ENCODE measurements at regions not wholly inside any gene's neighbourhood (a gene's known extent, or its start where the extent isn't known, plus 50 kb on each side); places are given as distances from the start of the nearest gene placed in this dataset.

- TF ChIP-seq CTCF (IDR thresholded peaks at IDR 0.05): no peak
- Mint-ChIP-seq H3K36me3 (ENCODE audit: unreplicated experiment) (no peaks in the 10 kb centered on the region), H3K4me1 (ENCODE audit: unreplicated experiment) (peaks cover 13% of the 10 kb centered on the region), H3K4me3 (ENCODE audit: unreplicated experiment) (no peak overlapping the region), H3K27me3 (ENCODE audit: unreplicated experiment) (no peaks in the 10 kb centered on the region), H3K27ac (ENCODE audit: unreplicated experiment) (no peak overlapping the region), H3K9me3 (ENCODE audit: unreplicated experiment) (no peaks in the 10 kb centered on the region)
- no peak for DNase-seq (ENCODE audit: extremely low spot score, unreplicated experiment)
Measured at GRCh38 chr2:226207671-226208070, 591.9 kb downstream of the IRS1 start.

DNA sequence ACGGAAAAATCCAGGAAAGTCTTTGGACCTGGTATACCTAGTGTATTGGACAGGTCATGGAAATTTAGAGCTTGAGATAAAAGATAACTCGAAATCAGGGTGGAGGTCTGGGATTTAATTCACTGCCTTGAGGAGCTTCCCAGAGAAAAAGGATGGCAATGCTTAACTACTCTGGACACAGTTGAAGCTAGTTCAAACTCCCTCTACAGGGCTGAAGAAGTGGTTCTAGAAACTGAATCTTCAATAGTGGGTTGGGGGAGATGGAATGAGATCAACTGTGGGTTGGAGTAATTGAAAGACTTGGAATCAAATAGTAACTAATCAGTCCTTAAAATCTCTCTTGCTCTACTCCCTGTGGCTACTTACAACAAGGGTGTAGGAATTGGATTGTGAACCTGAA, 600.1 kb downstream of the IRS1 start:
- TF ChIP-seq CTCF (IDR thresholded peaks at IDR 0.05): no peak
- no peaks in the 10 kb centered on the region for H3K36me3 Mint-ChIP-seq (ENCODE audit: unreplicated experiment)
- no peaks in the 10 kb centered on the region for H3K4me1 Mint-ChIP-seq (ENCODE audit: unreplicated experiment)
- H3K27ac Mint-ChIP-seq (ENCODE audit: unreplicated experiment): no peak overlapping the region
- peaks cover 4% of the 10 kb centered on the region for H3K9me3 Mint-ChIP-seq (ENCODE audit: unreplicated experiment)
- no peak for DNase-seq (ENCODE audit: extremely low spot score, unreplicated experiment)
- no peaks in the 10 kb centered on the region for H3K27me3 Mint-ChIP-seq (ENCODE audit: unreplicated experiment)
- H3K4me3 Mint-ChIP-seq (ENCODE audit: unreplicated experiment): no peak overlapping the region

GRCh38 chr2:226198956-226199355, 600.7 kb downstream of the IRS1 start:
- Mint-ChIP-seq H3K4me1 (ENCODE audit: unreplicated experiment) (no peaks in the 10 kb centered on the region), H3K27ac (ENCODE audit: unreplicated experiment) (no peak overlapping the region), H3K4me3 (ENCODE audit: unreplicated experiment) (no peak overlapping the region), H3K36me3 (ENCODE audit: unreplicated experiment) (no peaks in the 10 kb centered on the region), H3K27me3 (ENCODE audit: unreplicated experiment) (no peaks in the 10 kb centered on the region), H3K9me3 (ENCODE audit: unreplicated experiment) (peaks cover 6% of the 10 kb centered on the region)
- no peak for DNase-seq (ENCODE audit: extremely low spot score, unreplicated experiment)
- no peak for TF ChIP-seq CTCF (IDR thresholded peaks at IDR 0.05)

DNA sequence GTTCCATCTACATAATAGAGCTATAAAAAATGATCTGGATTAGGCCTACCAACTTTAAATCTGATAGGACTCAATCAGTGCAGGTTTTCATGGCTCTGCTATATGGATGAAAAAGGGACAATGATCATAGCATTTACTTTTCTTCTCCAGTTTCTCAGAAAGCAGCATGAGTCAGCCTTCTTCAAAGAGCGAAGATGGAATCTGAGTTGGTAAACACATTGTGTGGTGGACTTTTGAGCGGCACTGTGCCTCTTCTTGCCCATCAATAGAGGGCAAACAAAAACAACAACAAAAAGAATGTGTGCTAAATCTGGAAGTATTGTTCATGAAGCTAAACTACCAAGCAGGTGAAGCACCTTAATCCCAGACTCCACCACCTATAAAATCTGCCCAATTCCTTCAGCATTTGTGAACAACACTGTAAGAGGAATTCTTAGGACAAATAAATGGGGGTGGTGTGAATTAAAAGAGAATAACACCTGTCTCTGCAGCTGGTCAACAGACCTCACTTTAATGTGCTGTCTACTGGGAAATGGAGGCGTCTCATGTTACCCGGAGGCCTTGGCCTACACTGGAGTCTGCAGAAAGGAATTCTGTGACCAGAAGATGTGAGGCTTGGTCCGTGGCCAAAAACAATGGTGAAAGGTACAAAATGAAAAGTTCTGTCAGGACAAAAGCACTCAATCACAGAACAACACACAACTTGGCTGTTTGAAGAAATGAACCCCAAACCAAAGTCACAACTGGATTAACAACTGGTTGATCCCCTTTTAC, 609.0 kb downstream of the IRS1 start:
- no peak overlapping the region for H3K4me3 Mint-ChIP-seq (ENCODE audit: unreplicated experiment)

More for the DNA sequence above, 609.0 kb downstream of the IRS1 start:
- no peak overlapping the region for H3K27ac Mint-ChIP-seq (ENCODE audit: unreplicated experiment)
- peaks cover 29% of the 10 kb centered on the region for H3K4me1 Mint-ChIP-seq (ENCODE audit: unreplicated experiment)
- H3K27me3 Mint-ChIP-seq (ENCODE audit: unreplicated experiment): no peaks in the 10 kb centered on the region
- DNase-seq (ENCODE audit: extremely low spot score, unreplicated experiment): no peak
- H3K9me3 Mint-ChIP-seq (ENCODE audit: unreplicated experiment): peaks cover 17% of the 10 kb centered on the region
- no peak for TF ChIP-seq CTCF (IDR thresholded peaks at IDR 0.05)
- no peaks in the 10 kb centered on the region for H3K36me3 Mint-ChIP-seq (ENCODE audit: unreplicated experiment)

Measured in osteocyte (in vitro differentiated cells).